Neural cell (in vitro differentiated cells): ENCODE measurements at regions not wholly inside any gene's neighbourhood (a gene's known extent, or its start where the extent isn't known, plus 50 kb on each side); places are given as distances from the start of the nearest gene placed in this dataset.

Experiments used
- H2AFZ ChIP-seq: fragments of 200-600, 300-800 bp; sonication (generic), shearing (Covaris generic); 2 replicates; pipeline ENCODE4 v1.6.0; 2014; ENCODE audit warnings: low read depth, mild to moderate bottlenecking, antibody characterized with exemption, low read length, moderate library complexity
- H3F3A ChIP-seq: fragments of 200-600 bp; shearing (Covaris generic); 2 replicates; pipeline ENCODE4 v1.6.1; 2016; ENCODE audit warnings: mild to moderate bottlenecking, moderate library complexity, mixed read lengths, antibody characterized with exemption, low read length; ENCODE audit not compliant: insufficient read depth, poor library complexity, severe bottlenecking
- H3K27ac ChIP-seq: fragments of 200-600, 300-800 bp; sonication (generic), shearing (Covaris generic); 2 replicates; pipeline ENCODE4 v1.5.1; 2014; ENCODE audit warnings: mild to moderate bottlenecking, low read length, moderate library complexity
- H3K27me3 ChIP-seq: fragments of 300-800, 200-600 bp; sonication (generic), shearing (Covaris generic); 2 replicates; pipeline ENCODE4 v1.6.0; 2014; ENCODE audit warnings: mild to moderate bottlenecking, low read depth, low read length, moderate library complexity; ENCODE audit not compliant: insufficient read depth
- H3K36me3 ChIP-seq: fragments of 300-800, 200-600 bp; sonication (generic), shearing (Covaris generic); 2 replicates; pipeline ENCODE4 v1.5.1; 2014; ENCODE audit warnings: mild to moderate bottlenecking, antibody characterized with exemption, low read length, moderate library complexity; ENCODE audit not compliant: insufficient read depth
- H3K4me2 ChIP-seq: fragments of 300-800, 200-600 bp; sonication (generic), shearing (Covaris generic); 2 replicates; pipeline ENCODE4 v1.6.0; 2014; ENCODE audit warnings: mild to moderate bottlenecking, low read length
- H3K4me3 ChIP-seq: fragments of 300-800, 200-600 bp; sonication (generic), shearing (Covaris generic); 2 replicates; pipeline ENCODE4 v1.5.1; 2014; ENCODE audit warnings: mild to moderate bottlenecking, low read length, moderate library complexity
- H3K79me2 ChIP-seq: fragments of 200-600 bp; shearing (Covaris generic); replicated peaks from 2 replicates; pipeline ENCODE4 v1.6.0; 2014; ENCODE audit warnings: mild to moderate bottlenecking, low read length, moderate library complexity; ENCODE audit not compliant: insufficient read depth
- H3K9ac ChIP-seq: fragments of 300-800, 200-600 bp; sonication (generic), shearing (Covaris generic); 2 replicates; pipeline ENCODE4 v1.6.1; 2016; ENCODE audit warnings: mild to moderate bottlenecking, low read length, mixed read lengths
- H3K9me2 ChIP-seq: fragments of 200-600 bp; shearing (Covaris generic); 2 replicates; pipeline ENCODE4 v1.6.1; 2016; ENCODE audit warnings: mild to moderate bottlenecking, low read length, mixed read lengths; ENCODE audit not compliant: insufficient read depth
- H3K9me3 ChIP-seq: fragments of 200-600, 300-800 bp; sonication (generic), shearing (Covaris generic); 2 replicates; pipeline ENCODE4 v1.6.1; 2016; ENCODE audit warnings: mild to moderate bottlenecking, mixed run types, low read length, moderate library complexity, mixed read lengths
- H4K20me1 ChIP-seq: fragments of 200-600 bp; shearing (Covaris generic); 2 replicates; pipeline ENCODE4 v1.6.1; 2016; ENCODE audit warnings: mild to moderate bottlenecking, mixed run types; ENCODE audit not compliant: insufficient read depth
- CTCF ChIP-seq: fragments of 450-650 bp; IDR thresholded peaks from 2 replicates; pipeline ENCODE4 v1.5.1; 2014; ENCODE audit warnings: antibody characterized with exemption, mild to moderate bottlenecking, moderate library complexity; ENCODE audit not compliant: poor library complexity, severe bottlenecking
- EP300 ChIP-seq: fragments of 450-650 bp; conservative IDR thresholded peaks from 2 replicates; pipeline ENCODE4 v1.6.1; 2014; ENCODE audit warnings: antibody characterized with exemption, mild to moderate bottlenecking, moderate library complexity; ENCODE audit not compliant: poor library complexity, severe bottlenecking
- EZH2 ChIP-seq: fragments of 200-600, 300-800 bp; shearing (Covaris generic), sonication (generic); IDR thresholded peaks from 2 replicates; pipeline ENCODE4 v1.6.1; 2014; ENCODE audit warnings: antibody characterized with exemption, low read length, borderline replicate concordance, mild to moderate bottlenecking; ENCODE audit not compliant: insufficient read depth, poor library complexity, severe bottlenecking
- MXI1 ChIP-seq: fragments of 450-650 bp; conservative IDR thresholded peaks from 2 replicates; pipeline ENCODE4 v1.6.1; 2014; ENCODE audit warnings: antibody characterized with exemption, mild to moderate bottlenecking; ENCODE audit not compliant: poor library complexity, severe bottlenecking
- POLR2AphosphoS5 ChIP-seq: IDR thresholded peaks from 2 replicates; pipeline ENCODE4 v1.6.1; 2012
- RAD21 ChIP-seq: fragments of 450-650 bp; conservative IDR thresholded peaks from 2 replicates; pipeline ENCODE4 v1.6.1; 2014; ENCODE audit warnings: antibody characterized with exemption, mild to moderate bottlenecking, moderate library complexity
- REST ChIP-seq: IDR thresholded peaks from 2 replicates; pipeline ENCODE4 v1.6.1; 2012; ENCODE audit warnings: borderline replicate concordance
- SMC3 ChIP-seq: fragments of 450-650 bp; conservative IDR thresholded peaks from 2 replicates; pipeline ENCODE4 v1.6.1; 2014; ENCODE audit warnings: antibody characterized with exemption, mild to moderate bottlenecking, moderate library complexity; ENCODE audit not compliant: poor library complexity
- TAF1 ChIP-seq: IDR thresholded peaks from 2 replicates; pipeline ENCODE4 v1.6.1; 2012; ENCODE audit warnings: low read depth

- H3K79me2 ChIP-seq = no peaks in the 10 kb centered on the region
- no peak overlapping the region for H3K4me2 ChIP-seq
- no peak overlapping the region for H3K4me3 ChIP-seq
- no peaks in the 10 kb centered on the region for H3K9me2 ChIP-seq
- no peaks in the 10 kb centered on the region for H4K20me1 ChIP-seq
- H3K9ac ChIP-seq = no peak overlapping the region
- H3F3A ChIP-seq = no peaks in the 10 kb centered on the region
- H3K36me3 ChIP-seq = no peaks in the 10 kb centered on the region
- no peaks in the 10 kb centered on the region for H3K9me3 ChIP-seq
- no peaks in the 10 kb centered on the region for H3K27me3 ChIP-seq
- H2AFZ ChIP-seq = no peak overlapping the region
- no peak for TF ChIP-seq EP300
- H3K27ac ChIP-seq = no peak overlapping the region
Measured at GRCh38 chr7:131943211-131943610, 386.8 kb upstream of the PODXL start.

GRCh38 chr7:131942287-131943150 is 386.1 kb upstream of the PODXL start:
- Histone ChIP-seq H3K4me2 (no peak overlapping the region), H3K27me3 (no peaks in the 10 kb centered on the region), H3K79me2 (no peaks in the 10 kb centered on the region), H2AFZ (no peak overlapping the region), H3K36me3 (no peaks in the 10 kb centered on the region), H3K4me3 (no peak overlapping the region), H3K9me3 (no peaks in the 10 kb centered on the region), H3K9ac (no peak overlapping the region), H3K9me2 (no peaks in the 10 kb centered on the region), H4K20me1 (no peaks in the 10 kb centered on the region), H3K27ac (no peak overlapping the region), H3F3A (no peaks in the 10 kb centered on the region)
- TF ChIP-seq RAD21 = no peak
- no peak for TF ChIP-seq POLR2AphosphoS5
- TF ChIP-seq CTCF = no peak
- TF ChIP-seq REST = no peak
- TF ChIP-seq TAF1 = no peak
- no peak for TF ChIP-seq SMC3
- no peak for TF ChIP-seq EP300
- TF ChIP-seq MXI1 = no peak
- no peak for TF ChIP-seq EZH2
